GM19467 (cell line): ENCODE measurements at regions not wholly inside any gene's neighbourhood (a gene's known extent, or its start where the extent isn't known, plus 50 kb on each side); places are given as distances from the start of the nearest gene placed in this dataset.

ENCODE experiments used
- ATAC-seq: cut with Tn5 transposase; IDR thresholded peaks from one replicate; pipeline ENCODE4 v1.9.1; 2021; ENCODE audit warnings: mild to moderate bottlenecking, moderate library complexity; ENCODE audit not compliant: unreplicated experiment

DNA sequence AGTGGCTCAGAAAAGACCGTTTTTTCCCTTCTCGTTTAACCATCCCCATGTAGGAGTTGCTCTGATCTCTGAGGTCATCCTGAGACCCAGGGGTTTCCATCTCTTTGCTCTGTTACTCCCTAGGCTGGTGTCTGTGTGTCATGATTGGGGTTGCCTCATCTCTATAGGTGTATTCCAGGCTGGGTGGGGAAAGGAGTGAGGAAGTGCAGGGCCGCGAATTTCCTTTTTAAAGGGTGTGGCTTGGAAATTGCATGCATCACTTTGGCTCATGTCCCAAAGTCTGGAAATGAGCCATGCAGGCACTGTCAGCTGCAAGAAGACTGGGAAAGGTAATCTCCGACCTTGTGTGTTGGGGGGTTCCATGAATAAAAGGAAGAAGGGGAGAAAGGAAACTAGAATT, 201.9 kb downstream of the AACS start:
- no peak for ATAC-seq

GRCh38 chr12:125269276-125269675, 204.0 kb downstream of the AACS start:
- ATAC-seq: no peak

- ATAC-seq: no peak
Measured at GRCh38 chr12:125271892-125272291, 206.7 kb downstream of the AACS start.

DNA sequence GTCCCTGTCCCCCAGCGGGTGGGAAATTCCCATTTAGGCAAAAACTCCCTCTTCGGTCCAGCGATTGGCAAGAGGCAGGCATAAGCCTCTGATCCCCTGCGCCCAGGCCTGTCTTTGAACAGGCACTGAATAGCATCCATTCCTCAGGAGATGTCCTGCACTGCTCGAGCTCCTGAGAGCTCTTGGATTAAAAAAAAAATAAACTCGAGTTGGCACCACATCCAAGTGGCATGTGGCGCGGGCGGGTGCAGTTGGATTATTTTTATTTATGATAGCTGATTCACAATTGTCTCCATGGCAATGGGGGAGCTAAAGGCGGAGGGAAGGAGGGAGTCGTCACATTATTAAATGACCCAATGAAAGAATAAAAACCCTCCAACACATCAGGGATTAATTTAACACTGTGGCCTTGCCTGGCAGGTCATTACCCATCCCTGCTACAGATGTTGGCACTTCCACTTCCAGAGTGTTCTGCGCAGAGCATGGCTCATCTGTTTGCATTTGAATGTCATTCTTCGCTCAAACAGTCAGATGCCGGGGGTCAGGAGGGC, 207.2 kb downstream of the AACS start:
- ATAC-seq: no peak

GRCh38 chr12:125276567-125276966, 211.3 kb downstream of the AACS start:
- no peak for ATAC-seq

DNA sequence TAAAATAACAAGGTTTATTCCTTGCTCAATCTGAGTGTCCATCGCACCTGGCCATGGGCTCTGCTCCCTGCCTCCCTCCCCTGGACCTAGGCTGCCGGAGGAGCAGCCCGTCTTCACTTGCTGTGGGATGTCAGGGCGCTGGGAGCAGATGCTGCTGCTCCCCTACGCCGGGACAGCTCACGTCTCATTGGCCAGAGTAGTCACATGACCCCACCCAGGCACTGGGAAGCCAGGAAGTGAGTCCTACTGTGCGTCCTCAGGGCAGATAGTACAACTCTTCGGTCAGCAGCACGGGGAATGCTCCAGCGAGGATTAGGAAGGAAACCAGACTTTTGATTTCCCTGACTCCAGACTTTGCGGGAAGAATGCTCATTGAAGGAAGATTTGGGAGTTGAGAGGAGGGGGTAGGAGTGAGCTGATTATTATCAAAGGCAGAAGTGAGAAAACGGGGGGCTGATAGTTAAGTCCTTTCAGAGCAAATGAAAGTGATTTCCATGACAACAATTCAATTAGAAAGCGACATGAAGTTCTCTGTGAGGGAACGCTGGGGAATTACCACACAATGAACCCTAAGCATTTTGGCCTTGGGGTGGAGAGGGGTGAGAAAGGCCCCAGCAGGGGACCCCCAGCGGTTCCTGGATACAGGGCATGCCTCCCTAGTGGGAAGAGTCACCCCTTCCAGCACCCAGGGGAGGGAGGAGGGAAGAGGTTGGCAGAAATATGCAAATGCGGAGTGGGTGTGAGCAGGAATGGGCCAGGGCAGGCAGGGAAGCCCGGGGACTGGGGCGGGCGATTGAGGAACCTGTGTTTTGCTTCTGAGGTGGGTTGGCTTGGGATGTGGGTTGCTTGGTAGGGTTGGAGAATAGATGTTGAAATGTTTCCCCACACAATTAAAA, 215.5 kb downstream of the AACS start:
- ATAC-seq: no peak

DNA sequence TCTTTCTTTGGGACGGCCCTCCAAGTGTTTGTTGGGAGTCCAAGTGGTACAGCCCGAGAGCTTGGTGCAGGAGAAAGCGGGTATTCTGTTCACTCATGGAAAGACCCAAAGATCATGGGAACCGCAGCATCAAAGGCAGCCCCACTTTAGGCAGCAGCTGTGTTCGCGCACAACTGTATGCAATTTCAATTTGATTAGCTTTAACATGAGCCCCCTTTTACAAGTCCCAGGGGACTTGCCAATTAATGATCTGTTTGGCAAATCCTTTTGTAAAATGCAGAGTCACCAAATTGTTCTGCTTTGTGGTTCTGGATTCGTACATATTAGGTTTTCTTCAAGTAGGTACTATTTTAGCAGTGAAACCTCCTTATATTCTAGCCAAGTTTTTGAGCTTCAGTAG, 217.7 kb downstream of the AACS start:
- ATAC-seq: no peak

GRCh38 chr12:125283521-125283920, 218.3 kb downstream of the AACS start:
- no peak for ATAC-seq

- ATAC-seq: no peak
Measured at GRCh38 chr12:125284087-125284486, 218.9 kb downstream of the AACS start.

GRCh38 chr12:125284945-125285685, 219.9 kb downstream of the AACS start:
- ATAC-seq: no peak

DNA sequence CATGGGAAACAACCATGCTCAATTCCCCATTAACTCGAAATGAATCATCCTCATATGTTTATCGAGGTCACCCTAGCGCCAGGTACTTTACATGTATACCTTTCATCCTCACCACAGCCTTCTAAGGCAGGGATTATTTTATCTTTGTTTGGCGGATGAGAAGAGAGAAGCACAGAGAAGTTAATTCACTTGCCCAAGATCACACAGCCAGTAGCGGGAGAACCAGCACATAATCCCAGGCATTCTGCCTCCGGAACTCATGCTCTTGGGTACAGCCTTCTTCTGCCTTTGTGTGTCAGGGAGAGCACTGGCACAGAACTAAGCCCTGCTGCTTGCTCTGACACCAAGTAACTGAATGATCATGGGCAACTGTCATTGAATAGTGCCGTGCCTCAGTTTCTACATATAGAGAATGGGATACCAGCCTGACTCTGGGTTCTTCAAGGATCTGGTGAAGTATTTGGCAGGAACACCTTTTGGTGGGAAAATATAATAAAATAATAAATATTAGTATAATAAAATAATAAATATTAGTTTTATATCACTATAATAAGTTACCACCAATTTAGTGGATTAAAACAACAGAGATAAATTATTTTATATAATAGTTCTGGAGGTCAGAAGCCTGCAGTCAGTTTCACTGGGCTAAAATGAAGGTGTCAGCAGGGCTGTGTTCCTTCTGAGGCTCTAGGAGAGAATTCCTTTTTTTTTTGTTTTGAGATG, 220.9 kb downstream of the AACS start:
- no peak for ATAC-seq

GRCh38 chr12:125287155-125287847, 222.1 kb downstream of the AACS start:
- no peak for ATAC-seq

GRCh38 chr12:125288931-125289928, 224.0 kb downstream of the AACS start:
- no peak for ATAC-seq

- no peak for ATAC-seq
Measured at GRCh38 chr12:125289970-125290369, 224.7 kb downstream of the AACS start.

- ATAC-seq: no peak
Measured at GRCh38 chr12:125292700-125293099, 227.5 kb downstream of the AACS start.

DNA sequence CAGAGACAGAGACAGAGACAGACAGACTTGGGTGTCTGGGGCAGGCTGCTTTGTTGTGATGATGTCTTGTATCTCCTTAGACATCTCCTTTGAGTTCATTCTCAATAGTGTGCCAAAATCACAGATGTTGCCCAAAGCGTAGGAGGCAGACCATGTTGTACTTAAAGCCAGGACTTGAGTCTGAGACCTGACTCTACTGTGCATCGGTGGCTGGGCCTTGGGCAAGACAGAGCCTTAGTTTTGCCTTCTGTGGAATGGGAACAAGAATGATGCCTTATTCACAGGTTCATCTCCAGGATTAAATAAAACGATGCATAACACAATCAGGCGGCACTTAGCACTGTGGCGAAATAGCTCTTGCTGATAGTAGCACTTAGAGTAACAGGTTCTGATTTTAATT, 230.3 kb downstream of the AACS start:
- no peak for ATAC-seq

GRCh38 chr12:125296701-125297100, 231.5 kb downstream of the AACS start:
- ATAC-seq: no peak

GRCh38 chr12:125299840-125300239, 234.6 kb downstream of the AACS start:
- no peak for ATAC-seq

GRCh38 chr12:125300249-125300648, 235.0 kb downstream of the AACS start:
- ATAC-seq: no peak
